Femur (tissue), 1 donor: ENCODE measurements at regions not wholly inside any gene's neighbourhood (a gene's known extent, or its start where the extent isn't known, plus 50 kb on each side); places are given as distances from the start of the nearest gene placed in this dataset.

ENCODE experiments used
- DNase-seq: peaks from one replicate; pipeline ENCODE4 v3.0.0-alpha.2; 2017

GRCh38 chr4:15130441-15130840 is 128.2 kb downstream of the CPEB2 start:
- DNase-seq: peak; percentile 23

- no peak for DNase-seq
Observed at GRCh38 chr4:15131551-15131950, 129.3 kb downstream of the CPEB2 start.

- DNase-seq: peak; percentile 36
Observed at GRCh38 chr4:15132739-15133138, 130.5 kb downstream of the CPEB2 start.

GRCh38 chr4:15139599-15139998 is 137.3 kb downstream of the CPEB2 start:
- no peak for DNase-seq

GRCh38 chr4:15142201-15142600 is 139.9 kb downstream of the CPEB2 start:
- no peak for DNase-seq

GRCh38 chr4:15143551-15143950 is 141.3 kb downstream of the CPEB2 start:
- DNase-seq: no peak

GRCh38 chr4:15144249-15144966 is 142.1 kb downstream of the CPEB2 start:
- DNase-seq: no peak

GRCh38 chr4:15144967-15145295 is 142.7 kb downstream of the CPEB2 start:
- no peak for DNase-seq

GRCh38 chr4:15145709-15146108 is 143.4 kb downstream of the CPEB2 start:
- DNase-seq: no peak

GRCh38 chr4:15147714-15148113 is 145.4 kb downstream of the CPEB2 start:
- DNase-seq: no peak

GRCh38 chr4:15148199-15148598 is 145.9 kb downstream of the CPEB2 start:
- no peak for DNase-seq

- no peak for DNase-seq
Observed at GRCh38 chr4:15148691-15149090, 146.4 kb downstream of the CPEB2 start.

- DNase-seq: no peak
Observed at GRCh38 chr4:15149234-15149838, 147.1 kb downstream of the CPEB2 start.

- DNase-seq: peak; percentile 82
Observed at GRCh38 chr4:15149839-15150592, 147.7 kb downstream of the CPEB2 start.

- no peak for DNase-seq
Observed at GRCh38 chr4:15150631-15151030, 148.3 kb downstream of the CPEB2 start.

- DNase-seq: no peak
Observed at GRCh38 chr4:15151033-15151432, 148.8 kb downstream of the CPEB2 start.

- DNase-seq: no peak
Observed at GRCh38 chr4:15153662-15154061, 151.4 kb downstream of the CPEB2 start.

GRCh38 chr4:15158406-15159091 is 156.3 kb downstream of the CPEB2 start:
- no peak for DNase-seq

GRCh38 chr4:15159477-15160019 is 157.3 kb downstream of the CPEB2 start:
- DNase-seq: no peak

- DNase-seq: no peak
Observed at GRCh38 chr4:15161439-15161838, 159.2 kb downstream of the CPEB2 start.

- DNase-seq: no peak
Observed at GRCh38 chr4:15162046-15162445, 159.8 kb downstream of the CPEB2 start.

GRCh38 chr4:15162465-15163283 is 160.4 kb downstream of the CPEB2 start:
- no peak for DNase-seq
